BLaER1 treated with 17β-estradiol and CSF1 and Interleukin-3, amounts not matched to agents 10 nM and 100 nM (cell line): ENCODE measurements at regions not wholly inside any gene's neighbourhood (a gene's known extent, or its start where the extent isn't known, plus 50 kb on each side); places are given as distances from the start of the nearest gene placed in this dataset.

Experiments
- H3K27ac ChIP-seq, 11 experiments: shearing (Covaris generic); formaldehyde crosslinking; 2 replicates each; pipeline ENCODE4 v1.8.1; 2022
- H3K27me3 ChIP-seq, 11 experiments: shearing (Covaris generic); formaldehyde crosslinking; 2 replicates each; pipeline ENCODE4 v1.8.1; 2022
- H3K36me3 ChIP-seq, 11 experiments: shearing (Covaris generic); formaldehyde crosslinking; 2 replicates each; pipeline ENCODE4 v1.8.1; 2022
- H3K4me1 ChIP-seq, 10 experiments: shearing (Covaris generic); formaldehyde crosslinking; 2 replicates each; pipeline ENCODE4 v1.8.1; 2022
- H3K4me2 ChIP-seq, 11 experiments: shearing (Covaris generic); formaldehyde crosslinking; 2 replicates each; pipeline ENCODE4 v1.8.1; 2022
- H3K4me3 ChIP-seq, 10 experiments: shearing (Covaris generic); formaldehyde crosslinking; 2 replicates each; pipeline ENCODE4 v1.8.1; 2022
- H3K9ac ChIP-seq, 11 experiments: shearing (Covaris generic); formaldehyde crosslinking; 2 replicates each; pipeline ENCODE4 v1.8.1; 2022
- H3K9me3 ChIP-seq, 11 experiments: shearing (Covaris generic); formaldehyde crosslinking; replicated peaks in 1 of 11; 2 replicates each; pipeline ENCODE4 v1.8.1; 2022
- H4K20me1 ChIP-seq, 11 experiments: shearing (Covaris generic); formaldehyde crosslinking; 2 replicates each; pipeline ENCODE4 v1.8.1; 2022
- Cebpa-rat ChIP-seq, 11 experiments: shearing (Covaris generic); IDR thresholded peaks; 2 replicates each; pipeline ENCODE4 v1.8.1; 2022

GRCh38 chr6:11486959-11487358 is 50.6 kb upstream of the TMEM170B start:
- no peak overlapping the region for H3K27ac ChIP-seq
- TF ChIP-seq Cebpa-rat (IDR thresholded peaks at IDR 0.05), result no peak
- H3K4me2 ChIP-seq, result no peak overlapping the region
- H3K27me3 ChIP-seq, result no peaks in the 10 kb centered on the region
- peaks cover 4 to 13% (median 5%) of the 10 kb centered on the region in 10 experiments for H3K4me1 ChIP-seq
- no peak overlapping the region for H3K4me3 ChIP-seq
- H3K9ac ChIP-seq, result no peak overlapping the region
- no peaks in the 10 kb centered on the region for H3K9me3 ChIP-seq
- H3K36me3 ChIP-seq, result no peaks in the 10 kb centered on the region
- H4K20me1 ChIP-seq, result no peaks in the 10 kb centered on the region

GRCh38 chr6:11486486-11486885 is 51.1 kb upstream of the TMEM170B start:
- H3K36me3 ChIP-seq, result no peaks in the 10 kb centered on the region
- H3K9ac ChIP-seq, result no peak overlapping the region
- no peaks in the 10 kb centered on the region for H3K27me3 ChIP-seq
- H3K4me3 ChIP-seq, result no peak overlapping the region
- H4K20me1 ChIP-seq, result no peaks in the 10 kb centered on the region
- H3K4me1 ChIP-seq, result peaks cover 0 to 11% (median under 1%) of the 10 kb centered on the region in 10 experiments; a peak in 5 of 20 replicates
- TF ChIP-seq Cebpa-rat (IDR thresholded peaks at IDR 0.05), result no peak
- no peak overlapping the region for H3K27ac ChIP-seq
- no peaks in the 10 kb centered on the region for H3K9me3 ChIP-seq
- no peak overlapping the region for H3K4me2 ChIP-seq

DNA sequence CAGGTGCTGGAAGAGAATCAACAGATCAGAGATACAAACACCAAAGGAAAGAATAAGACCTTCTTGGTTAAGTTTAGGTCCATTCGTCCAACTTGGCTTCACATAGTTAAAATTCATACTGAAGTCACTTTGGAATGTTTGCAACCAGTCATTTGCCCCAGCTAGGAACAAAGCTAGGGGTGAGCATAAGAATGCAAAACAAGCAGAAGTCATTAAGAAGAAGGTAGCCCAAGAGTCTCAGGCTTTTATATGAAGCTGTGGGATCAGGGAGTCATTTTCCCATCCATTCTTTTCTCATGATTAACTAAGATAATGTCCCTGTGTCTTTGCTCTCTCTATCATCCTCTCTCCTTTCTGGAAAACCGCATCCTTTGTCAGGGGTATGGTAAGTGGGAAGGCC is 51.5 kb upstream of the TMEM170B start:
- no peak for TF ChIP-seq Cebpa-rat (IDR thresholded peaks at IDR 0.05)
- no peaks in the 10 kb centered on the region for H3K9me3 ChIP-seq
- H3K4me3 ChIP-seq, result no peak overlapping the region
- no peak overlapping the region for H3K27ac ChIP-seq
- no peaks in the 10 kb centered on the region for H3K27me3 ChIP-seq
- no peaks in the 10 kb centered on the region for H3K36me3 ChIP-seq
- H3K4me2 ChIP-seq, result no peak overlapping the region
- H3K4me1 ChIP-seq, result peaks cover 0 to 11% (median 0%) of the 10 kb centered on the region in 10 experiments; a peak in 2 of 20 replicates
- no peak overlapping the region for H3K9ac ChIP-seq
- H4K20me1 ChIP-seq, result no peaks in the 10 kb centered on the region

GRCh38 chr6:11485271-11485670 is 52.3 kb upstream of the TMEM170B start:
- Histone ChIP-seq H3K27ac (no peak overlapping the region), H3K4me1 (peaks cover 0 to 11% (median 0%) of the 10 kb centered on the region in 10 experiments; a peak in 2 of 20 replicates), H4K20me1 (no peaks in the 10 kb centered on the region), H3K9me3 (no peaks in the 10 kb centered on the region), H3K4me2 (no peak overlapping the region), H3K4me3 (no peak overlapping the region), H3K36me3 (no peaks in the 10 kb centered on the region), H3K9ac (no peak overlapping the region), H3K27me3 (no peaks in the 10 kb centered on the region)
- TF ChIP-seq Cebpa-rat (IDR thresholded peaks at IDR 0.05), result no peak

DNA sequence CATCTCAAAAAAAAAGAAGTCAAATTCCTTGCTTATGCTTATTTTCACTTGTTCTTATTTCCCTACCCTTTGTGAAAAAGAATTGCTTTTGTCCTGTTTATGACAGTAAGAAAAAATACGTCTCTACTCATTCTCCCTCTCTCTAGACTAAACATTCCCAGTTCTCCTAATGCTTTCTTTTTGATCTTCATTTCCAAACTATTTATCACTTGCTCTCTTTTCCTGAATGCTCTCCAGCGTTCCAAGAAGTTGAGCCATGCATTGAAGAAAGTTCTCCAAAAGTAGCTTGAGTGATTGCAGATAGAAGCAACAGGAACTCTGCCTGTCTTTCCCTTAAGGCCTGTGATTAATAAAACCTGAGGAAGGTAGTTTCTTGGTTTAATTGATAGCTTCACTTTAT is 53.1 kb upstream of the TMEM170B start:
- Histone ChIP-seq H3K4me2 (no peak overlapping the region), H3K9ac (no peak overlapping the region), H3K27me3 (no peaks in the 10 kb centered on the region), H3K4me1 (peaks cover 0 to 11% (median 0%) of the 10 kb centered on the region in 10 experiments; a peak in 2 of 20 replicates), H3K4me3 (no peak overlapping the region), H3K9me3 (no peaks in the 10 kb centered on the region), H3K27ac (no peak overlapping the region), H3K36me3 (no peaks in the 10 kb centered on the region), H4K20me1 (no peaks in the 10 kb centered on the region)
- no peak for TF ChIP-seq Cebpa-rat (IDR thresholded peaks at IDR 0.05)

GRCh38 chr6:11482616-11483015 is 54.9 kb upstream of the TMEM170B start:
- Histone ChIP-seq H3K4me1 (peaks cover 0 to 11% (median 0%) of the 10 kb centered on the region in 10 experiments; a peak in 2 of 20 replicates), H3K4me2 (peak overlapping the region in 2 of 11 experiments; percentile 13 to 16; a peak in 2 of 22 replicates), H3K27ac (no peak overlapping the region), H3K36me3 (no peaks in the 10 kb centered on the region), H3K9ac (no peak overlapping the region), H3K4me3 (no peak overlapping the region), H3K27me3 (no peaks in the 10 kb centered on the region), H3K9me3 (no peaks in the 10 kb centered on the region), H4K20me1 (no peaks in the 10 kb centered on the region)
- no peak for TF ChIP-seq Cebpa-rat (IDR thresholded peaks at IDR 0.05)

- Histone ChIP-seq H3K4me1 (peaks cover 0 to 11% (median 0%) of the 10 kb centered on the region in 10 experiments; a peak in 2 of 20 replicates), H3K27ac (no peak overlapping the region), H3K9me3 (no peaks in the 10 kb centered on the region), H3K9ac (no peak overlapping the region), H3K4me3 (no peak overlapping the region), H3K27me3 (no peaks in the 10 kb centered on the region), H3K4me2 (no peak overlapping the region), H4K20me1 (no peaks in the 10 kb centered on the region), H3K36me3 (no peaks in the 10 kb centered on the region)
- TF ChIP-seq Cebpa-rat (IDR thresholded peaks at IDR 0.05), result no peak
Observed at GRCh38 chr6:11480541-11480940, 57.0 kb upstream of the TMEM170B start.

GRCh38 chr6:11479296-11479695 is 58.3 kb upstream of the TMEM170B start:
- H3K27ac ChIP-seq, result no peak overlapping the region
- TF ChIP-seq Cebpa-rat (IDR thresholded peaks at IDR 0.05), result no peak
- H3K36me3 ChIP-seq, result no peaks in the 10 kb centered on the region

DNA sequence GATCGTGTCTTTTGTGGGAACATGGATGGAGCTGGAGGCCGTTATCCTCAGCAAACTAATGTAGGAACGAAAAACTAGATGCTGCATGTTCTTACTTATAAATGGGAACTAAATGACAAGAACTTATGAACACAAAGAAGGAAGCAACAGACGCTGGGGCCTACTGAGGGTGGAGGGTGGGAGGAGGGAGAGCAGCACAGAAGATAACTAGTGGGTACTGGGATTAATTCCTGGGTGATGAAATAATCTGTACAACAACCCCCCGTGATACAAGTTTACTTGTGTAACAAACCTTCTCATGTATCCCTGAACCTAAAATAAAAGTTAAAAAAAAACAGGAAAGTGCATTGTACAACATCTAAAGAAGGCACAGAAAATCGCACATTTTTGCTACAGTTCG is 59.0 kb upstream of the TMEM170B start:
- no peaks in the 10 kb centered on the region for H4K20me1 ChIP-seq
- H3K27me3 ChIP-seq, result no peaks in the 10 kb centered on the region
- no peaks in the 10 kb centered on the region for H3K36me3 ChIP-seq
- no peak overlapping the region for H3K27ac ChIP-seq
- no peak overlapping the region for H3K4me3 ChIP-seq
- no peak overlapping the region for H3K4me2 ChIP-seq
- H3K4me1 ChIP-seq, result peaks cover 0 to 11% (median 0%) of the 10 kb centered on the region in 10 experiments; a peak in 2 of 20 replicates
- no peak for TF ChIP-seq Cebpa-rat (IDR thresholded peaks at IDR 0.05)
- H3K9me3 ChIP-seq, result no peaks in the 10 kb centered on the region
- H3K9ac ChIP-seq, result no peak overlapping the region

More at GRCh38 chr6:11479296-11479695, 58.3 kb upstream of the TMEM170B start:
- Histone ChIP-seq H3K4me2 (no peak overlapping the region), H3K4me3 (no peak overlapping the region), H3K9me3 (no peaks in the 10 kb centered on the region), H3K9ac (no peak overlapping the region), H3K4me1 (peaks cover 0 to 11% (median 0%) of the 10 kb centered on the region in 10 experiments; a peak in 2 of 20 replicates), H3K27me3 (no peaks in the 10 kb centered on the region), H4K20me1 (no peaks in the 10 kb centered on the region)

DNA sequence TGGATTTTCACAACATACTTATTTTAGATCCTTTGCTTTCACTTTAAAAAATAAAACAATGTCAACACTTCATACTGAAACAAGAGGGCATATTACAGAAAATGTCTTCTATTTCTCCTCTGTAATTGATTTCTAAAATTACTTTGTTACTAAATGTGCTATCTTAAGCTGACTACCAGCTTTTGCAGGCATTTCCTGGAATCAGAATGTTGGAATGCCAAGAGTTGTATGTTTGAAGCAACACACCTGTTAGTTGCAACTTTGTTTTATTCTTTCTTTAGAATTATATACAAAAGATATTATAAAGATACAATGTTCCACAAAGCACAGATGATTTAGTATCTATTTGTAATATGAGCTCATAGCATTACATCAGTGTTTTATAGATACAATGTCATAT is 62.5 kb upstream of the TMEM170B start:
- Histone ChIP-seq H3K36me3 (no peaks in the 10 kb centered on the region), H3K27me3 (no peaks in the 10 kb centered on the region), H3K4me1 (no peaks in the 10 kb centered on the region), H3K9me3 (no peaks in the 10 kb centered on the region), H3K4me2 (no peak overlapping the region), H3K9ac (no peak overlapping the region), H3K27ac (no peak overlapping the region), H4K20me1 (no peaks in the 10 kb centered on the region), H3K4me3 (no peak overlapping the region)
- no peak for TF ChIP-seq Cebpa-rat (IDR thresholded peaks at IDR 0.05)
